OCI-LY7 (cell line): ENCODE measurements at regions not wholly inside any gene's neighbourhood (a gene's known extent, or its start where the extent isn't known, plus 50 kb on each side); places are given as distances from the start of the nearest gene placed in this dataset.
"Not testable (repeated sequence)": the region's sequence is repeated elsewhere in the genome, so short reads cannot be mapped to it uniquely, and the experiment has no call there.

Source experiments
- CTCF ChIP-seq: fragments of 200-600 bp; sonication (generic); conservative IDR thresholded peaks from 2 replicates; pipeline ENCODE4 v1.5.1; 2014; ENCODE audit warnings: mild to moderate bottlenecking, antibody characterized with exemption, low read length, moderate library complexity, mixed read lengths
- EZH2phosphoT487 ChIP-seq: fragments of 200-600 bp; sonication (generic); IDR thresholded peaks from 2 replicates; pipeline ENCODE4 v1.6.1; 2018; ENCODE audit warnings: low read depth, borderline replicate concordance, mild to moderate bottlenecking, mixed run types, antibody characterized with exemption, low read length, moderate library complexity, mixed read lengths

GRCh38 chr18:59847491-59847846, 52.3 kb upstream of the PMAIP1 start:
- TF ChIP-seq CTCF, EZH2phosphoT487: not testable (repeated sequence)
